ENCODE measurements at regions not wholly inside any gene's neighbourhood (a gene's known extent, or its start where the extent isn't known, plus 50 kb on each side); places are given as distances from the start of the nearest gene placed in this dataset.
"Not testable (repeated sequence)": the region's sequence is repeated elsewhere in the genome, so short reads cannot be mapped to it uniquely, and the experiment has no call there.

DNA sequence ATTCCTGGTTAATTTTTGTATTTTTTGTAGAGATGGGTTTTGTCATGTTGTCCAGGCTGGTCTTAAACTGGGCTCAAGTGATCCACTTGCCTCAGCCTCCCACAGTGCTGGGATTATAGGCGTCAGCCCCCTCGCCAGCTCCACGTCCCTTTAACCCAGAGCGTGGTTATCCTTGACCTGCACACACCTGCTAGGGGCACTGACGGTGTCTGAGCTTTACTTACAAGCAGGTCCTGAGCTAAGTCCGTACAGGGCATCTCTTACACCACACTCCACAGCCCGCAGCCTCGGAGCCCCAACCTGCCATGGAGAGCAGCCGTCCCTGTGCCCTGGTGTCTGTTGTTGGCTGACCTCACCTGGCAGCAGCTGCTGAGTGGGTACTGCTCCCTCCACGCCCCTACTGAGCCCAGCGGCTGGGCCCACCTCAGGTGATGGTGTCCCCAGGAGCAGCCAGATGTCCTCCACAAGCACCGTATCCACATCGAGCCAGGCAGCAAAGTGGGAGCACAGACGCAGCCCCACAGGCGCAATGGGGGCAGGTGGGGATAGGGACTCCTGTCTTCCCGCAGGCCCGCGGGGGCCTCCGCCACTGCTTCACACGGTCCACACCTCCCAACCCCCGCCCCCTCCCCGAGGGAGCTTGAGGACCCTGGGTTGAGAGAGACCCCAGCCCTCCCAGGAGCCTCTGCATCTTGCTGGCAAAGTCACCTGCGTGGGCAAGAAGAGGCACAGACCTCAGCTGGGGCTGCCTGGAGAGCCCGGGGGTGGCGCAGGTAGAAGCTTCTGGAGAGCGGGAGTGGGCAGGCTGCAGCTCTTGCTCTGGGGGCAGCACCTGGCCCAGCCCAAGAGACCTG is 325.4 kb upstream of the SFSWAP start:
- no peak overlapping the region for H3K9ac ChIP-seq (ENCODE audit: low read depth, low read length)
- no peaks in the 10 kb centered on the region; the same call in 1 of the 2 replicates for H3K4me1 ChIP-seq (ENCODE audit: insufficient read depth, low read length)
- H3K27me3 ChIP-seq (ENCODE audit: insufficient read depth, low read length): peaks cover 7% of the 10 kb centered on the region; the same call in 1 of the 2 replicates
- no peak overlapping the region for H3K4me3 ChIP-seq (ENCODE audit: low read length)
- H3K36me3 ChIP-seq (ENCODE audit: insufficient read depth, low read depth, low read length): no peaks in the 10 kb centered on the region
- no peaks in the 10 kb centered on the region for H3K9me3 ChIP-seq (ENCODE audit: insufficient read depth, low read depth, low read length)
- H3K27ac ChIP-seq (ENCODE audit: low read length): no peak overlapping the region

DNA sequence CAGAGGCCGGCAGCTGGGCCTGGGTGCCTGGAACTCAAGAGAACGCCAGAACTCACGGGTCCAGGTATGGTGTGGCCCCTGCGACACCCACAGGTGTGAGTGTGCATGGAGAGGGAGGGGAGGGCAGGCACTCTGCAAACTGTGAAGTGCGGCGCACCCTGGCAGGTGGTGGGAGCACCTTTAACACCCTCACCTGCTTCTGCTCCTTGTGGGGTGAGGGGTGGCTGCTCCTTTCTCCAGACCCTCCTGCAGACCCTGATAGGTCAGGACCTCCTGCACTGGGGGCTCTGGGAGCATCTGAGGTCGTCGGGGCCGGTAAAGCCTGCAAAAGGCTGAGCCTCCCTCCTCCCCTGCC is 324.7 kb upstream of the SFSWAP start:
- Histone ChIP-seq H3K9me3 (ENCODE audit: insufficient read depth, low read depth, low read length) (no peaks in the 10 kb centered on the region), H3K27me3 (ENCODE audit: insufficient read depth, low read length) (0 out of 2 replicates have a peak, but pooled peaks cover under 1% of the 10 kb centered on the region), H3K4me1 (ENCODE audit: insufficient read depth, low read length) (no peaks in the 10 kb centered on the region), H3K4me3 (ENCODE audit: low read length) (no peak overlapping the region), H3K36me3 (ENCODE audit: insufficient read depth, low read depth, low read length) (no peaks in the 10 kb centered on the region), H3K9ac (ENCODE audit: low read depth, low read length) (no peak overlapping the region), H3K27ac (ENCODE audit: low read length) (no peak overlapping the region)

DNA sequence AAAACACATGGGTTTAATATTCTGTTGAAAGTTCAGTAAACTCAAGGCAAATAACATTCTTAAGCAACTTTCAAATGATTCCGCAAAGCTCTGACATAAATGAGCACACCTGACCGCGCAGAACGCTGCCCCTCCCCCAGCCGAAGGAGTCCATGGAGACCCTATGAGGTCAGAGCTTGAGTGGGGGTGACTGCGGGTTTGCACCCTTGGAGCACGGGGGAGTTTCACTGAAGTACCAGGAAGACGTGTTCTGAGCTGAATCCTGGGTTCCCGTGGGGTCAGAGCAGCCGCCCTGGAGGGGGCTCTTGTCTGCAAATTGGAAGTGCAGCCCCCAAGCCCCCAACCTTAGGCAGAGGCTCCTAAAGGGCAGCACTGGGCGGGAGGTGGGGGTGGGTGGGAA is 324.1 kb upstream of the SFSWAP start:
- no peaks in the 10 kb centered on the region for H3K9me3 ChIP-seq (ENCODE audit: insufficient read depth, low read depth, low read length)

DNA sequence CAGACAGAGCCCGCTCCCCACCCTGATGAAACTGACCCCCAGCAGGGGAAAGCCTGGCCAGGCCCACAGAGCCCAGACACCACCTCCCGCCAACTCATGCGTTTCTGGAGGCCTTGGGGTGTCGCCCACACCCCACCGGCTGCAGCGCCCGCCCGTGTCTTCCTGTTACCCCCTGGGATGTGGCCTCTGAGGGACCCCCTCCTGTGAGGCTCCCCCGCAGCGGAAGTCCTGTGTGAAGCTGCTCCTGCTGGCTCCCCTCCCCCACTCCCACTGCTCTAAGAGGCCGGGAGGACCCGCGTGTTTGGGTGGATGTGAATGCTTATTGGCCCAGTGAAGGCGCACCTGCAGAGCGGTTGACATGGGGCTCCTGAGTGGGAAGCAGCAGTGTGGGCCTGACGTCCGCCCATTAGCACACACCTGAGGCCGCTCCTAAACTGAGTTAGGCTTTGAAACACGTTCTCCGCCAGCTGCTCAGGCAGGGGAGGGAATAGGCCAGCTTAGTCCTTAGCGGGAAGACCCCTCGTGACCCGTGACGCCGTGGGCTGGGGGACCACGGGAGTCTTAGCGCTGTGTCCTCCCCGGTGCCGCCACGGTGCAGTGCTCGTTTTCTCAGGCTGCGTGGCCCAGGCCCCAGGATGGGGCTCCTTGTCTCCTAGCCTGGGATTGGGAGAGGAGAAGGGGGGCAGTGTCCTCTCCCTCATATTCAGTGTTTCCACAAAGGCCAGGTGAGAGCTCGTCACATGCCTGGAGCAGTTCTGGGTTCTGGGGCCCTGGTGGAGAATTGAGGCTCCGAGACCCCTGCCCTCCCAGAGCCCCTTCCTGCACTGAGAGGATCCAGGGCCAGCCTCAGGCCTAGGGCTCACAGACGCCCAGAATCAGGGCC is 323.4 kb upstream of the SFSWAP start:
- Histone ChIP-seq H3K9me3 (ENCODE audit: insufficient read depth, low read depth, low read length) (no peaks in the 10 kb centered on the region), H3K36me3 (ENCODE audit: insufficient read depth, low read depth, low read length) (no peaks in the 10 kb centered on the region), H3K4me1 (ENCODE audit: insufficient read depth, low read length) (no peaks in the 10 kb centered on the region), H3K27ac (ENCODE audit: low read length) (no peak overlapping the region), H3K4me3 (ENCODE audit: low read length) (no peak overlapping the region), H3K27me3 (ENCODE audit: insufficient read depth, low read length) (no peaks in the 10 kb centered on the region), H3K9ac (ENCODE audit: low read depth, low read length) (no peak overlapping the region)

More for the DNA sequence above, 324.1 kb upstream of the SFSWAP start:
- no peaks in the 10 kb centered on the region for H3K4me1 ChIP-seq (ENCODE audit: insufficient read depth, low read length)
- H3K36me3 ChIP-seq (ENCODE audit: insufficient read depth, low read depth, low read length): no peaks in the 10 kb centered on the region
- no peak overlapping the region for H3K4me3 ChIP-seq (ENCODE audit: low read length)
- H3K27me3 ChIP-seq (ENCODE audit: insufficient read depth, low read length): no peaks in the 10 kb centered on the region
- no peak overlapping the region for H3K9ac ChIP-seq (ENCODE audit: low read depth, low read length)
- H3K27ac ChIP-seq (ENCODE audit: low read length): no peak overlapping the region

DNA sequence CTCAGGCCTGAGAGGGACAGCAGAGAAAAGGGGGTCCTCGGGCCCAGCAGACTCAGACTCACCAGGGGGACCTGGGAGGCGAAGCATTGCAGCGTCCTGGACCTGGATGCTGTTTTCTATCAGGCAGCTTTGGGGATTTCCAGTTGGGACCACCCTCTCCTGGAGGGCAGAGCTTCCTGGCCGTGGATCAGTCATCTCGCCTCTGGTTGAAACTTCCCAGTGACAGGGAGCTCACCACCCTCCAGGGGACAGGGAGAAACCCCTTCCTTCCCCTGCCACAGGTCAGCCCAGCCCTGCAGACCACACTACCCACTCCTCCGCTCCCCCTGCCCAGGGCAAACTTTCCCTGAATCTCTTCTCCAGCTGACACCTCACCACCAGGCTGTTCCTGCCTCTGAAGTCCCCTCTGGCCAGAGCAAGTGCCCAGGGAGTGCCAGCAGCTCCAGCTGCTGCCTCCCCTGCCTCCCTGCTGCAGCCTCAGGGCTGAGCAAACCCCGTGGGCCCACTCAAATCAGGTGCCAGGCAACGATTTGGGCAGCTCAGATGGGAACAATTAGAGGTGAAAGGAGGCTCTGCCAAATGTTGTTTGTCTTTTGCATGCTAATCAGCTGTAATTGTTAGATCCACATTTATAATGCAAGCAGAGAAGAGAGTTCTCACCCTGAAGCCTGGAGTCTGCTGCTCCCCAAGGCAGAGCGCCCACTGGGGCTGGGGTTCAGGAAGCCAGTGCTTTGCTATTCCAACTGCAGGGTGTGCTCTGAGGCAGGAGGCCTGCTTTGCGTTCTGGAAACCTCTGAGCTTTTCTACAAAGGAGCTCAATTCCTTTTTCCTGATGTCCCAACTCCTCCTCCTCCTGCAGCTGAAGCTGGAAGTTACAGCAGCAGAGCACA is 322.5 kb upstream of the SFSWAP start:
- H3K9ac ChIP-seq (ENCODE audit: low read depth, low read length): not testable (repeated sequence)

DNA sequence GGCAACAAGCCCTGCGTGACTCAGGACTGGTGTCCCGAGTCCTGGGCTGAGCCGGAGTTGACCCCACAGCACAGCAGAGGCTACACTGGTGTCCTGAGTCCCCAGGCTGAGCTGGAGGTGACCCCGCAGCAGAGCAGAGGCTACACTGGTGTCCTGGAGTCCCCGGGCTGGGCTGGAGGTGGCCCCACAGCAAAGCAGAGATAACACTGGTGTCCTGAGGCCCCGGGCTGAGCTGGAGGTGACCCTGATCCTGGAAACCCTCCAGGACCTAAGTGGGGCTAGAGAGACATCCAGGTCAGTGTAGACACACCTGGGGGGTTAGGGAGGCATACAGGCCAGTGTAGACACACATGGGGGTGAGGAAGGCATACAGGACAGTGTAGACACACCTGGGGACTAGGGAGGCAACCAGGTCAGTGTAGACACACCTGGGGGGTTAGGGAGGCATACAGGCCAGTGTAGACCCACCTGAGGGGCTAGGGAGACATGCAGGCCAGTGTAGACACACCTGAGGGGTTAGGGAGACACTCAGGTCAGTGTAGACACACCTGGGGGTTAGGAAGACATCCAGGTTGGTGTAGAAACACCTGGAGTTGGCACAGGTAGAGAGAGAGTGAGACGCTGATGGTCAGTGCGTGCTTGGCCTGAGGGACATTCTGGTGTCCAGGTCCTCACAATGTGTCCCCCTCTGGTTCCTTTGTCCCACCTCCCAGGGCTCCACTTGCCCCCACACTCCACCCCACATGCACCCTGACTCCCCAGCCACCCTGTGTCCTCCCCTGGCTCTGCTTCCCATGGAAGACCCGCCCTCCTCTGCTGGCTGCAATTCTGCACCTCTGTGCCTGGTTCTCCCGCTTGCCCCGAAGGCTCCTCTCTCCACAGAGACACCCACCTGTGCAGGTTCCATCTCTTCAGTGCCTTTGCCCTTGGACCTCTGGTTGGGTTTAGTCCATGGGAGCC is 321.6 kb upstream of the SFSWAP start:
- no peaks in the 10 kb centered on the region for H3K9me3 ChIP-seq (ENCODE audit: insufficient read depth, low read depth, low read length)
- H3K36me3 ChIP-seq (ENCODE audit: insufficient read depth, low read depth, low read length): no peaks in the 10 kb centered on the region
- H3K4me1 ChIP-seq (ENCODE audit: insufficient read depth, low read length): no peaks in the 10 kb centered on the region
- no peak overlapping the region for H3K4me3 ChIP-seq (ENCODE audit: low read length)
- no peak overlapping the region for H3K27ac ChIP-seq (ENCODE audit: low read length)
- no peak overlapping the region for H3K9ac ChIP-seq (ENCODE audit: low read depth, low read length)
- no peaks in the 10 kb centered on the region for H3K27me3 ChIP-seq (ENCODE audit: insufficient read depth, low read length)

More for the DNA sequence above, 322.5 kb upstream of the SFSWAP start:
- not testable (repeated sequence) for H3K4me1 ChIP-seq (ENCODE audit: insufficient read depth, low read length); H3K9me3 ChIP-seq (ENCODE audit: insufficient read depth, low read depth, low read length); H3K4me3 ChIP-seq (ENCODE audit: low read length); H3K27me3 ChIP-seq (ENCODE audit: insufficient read depth, low read length); H3K36me3 ChIP-seq (ENCODE audit: insufficient read depth, low read depth, low read length); H3K27ac ChIP-seq (ENCODE audit: low read length)

DNA sequence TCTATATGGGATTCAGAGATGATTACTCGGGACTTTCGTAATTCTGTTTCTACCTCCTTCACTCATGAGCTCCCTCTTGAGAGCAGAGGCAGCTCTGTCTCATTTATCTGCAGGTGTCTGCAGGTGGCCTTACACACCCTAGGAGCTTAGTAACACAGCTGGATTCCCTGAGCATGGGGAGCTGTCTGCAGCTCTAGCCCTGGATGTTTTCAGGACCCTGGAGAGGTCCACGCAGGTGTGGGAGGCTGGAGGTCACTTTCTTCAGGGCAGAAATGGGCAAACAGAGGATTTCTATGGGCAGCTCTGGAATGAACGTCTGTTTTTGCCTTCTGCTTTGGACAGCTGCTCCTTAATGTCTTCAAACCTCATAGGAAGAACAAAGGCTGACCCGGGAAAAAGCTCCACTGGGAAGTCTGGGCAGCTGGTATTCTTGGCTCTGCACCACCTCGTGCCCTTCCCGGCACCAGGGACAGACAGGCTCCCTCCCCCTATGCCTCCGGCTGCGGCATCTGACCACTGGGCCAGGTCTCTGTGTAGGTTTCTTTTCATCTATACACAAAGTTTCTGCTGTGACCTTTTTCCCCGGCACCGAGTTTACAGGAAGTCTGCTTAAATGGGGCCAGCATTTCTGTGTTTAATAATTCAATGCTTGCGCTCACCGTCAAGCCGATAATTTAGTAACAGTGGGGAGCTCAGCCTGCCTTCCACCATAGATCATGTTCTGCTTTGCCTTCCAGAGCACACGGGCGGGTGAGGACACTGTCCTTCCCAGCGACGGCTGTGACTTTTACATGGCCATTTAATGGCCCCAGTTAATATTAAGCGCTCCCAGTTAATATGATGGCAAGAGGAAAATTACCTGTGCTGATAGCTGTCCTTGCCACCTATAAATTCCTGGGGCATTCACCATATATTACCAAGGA is 320.2 kb upstream of the SFSWAP start:
- no peaks in the 10 kb centered on the region for H3K36me3 ChIP-seq (ENCODE audit: insufficient read depth, low read depth, low read length)
- H3K9me3 ChIP-seq (ENCODE audit: insufficient read depth, low read depth, low read length): peaks cover under 1% of the 10 kb centered on the region; the same call in 1 of the 2 replicates
- H3K27ac ChIP-seq (ENCODE audit: low read length): no peak overlapping the region
- H3K9ac ChIP-seq (ENCODE audit: low read depth, low read length): no peak overlapping the region
- H3K27me3 ChIP-seq (ENCODE audit: insufficient read depth, low read length): no peaks in the 10 kb centered on the region
- no peak overlapping the region for H3K4me3 ChIP-seq (ENCODE audit: low read length)
- H3K4me1 ChIP-seq (ENCODE audit: insufficient read depth, low read length): no peaks in the 10 kb centered on the region

DNA sequence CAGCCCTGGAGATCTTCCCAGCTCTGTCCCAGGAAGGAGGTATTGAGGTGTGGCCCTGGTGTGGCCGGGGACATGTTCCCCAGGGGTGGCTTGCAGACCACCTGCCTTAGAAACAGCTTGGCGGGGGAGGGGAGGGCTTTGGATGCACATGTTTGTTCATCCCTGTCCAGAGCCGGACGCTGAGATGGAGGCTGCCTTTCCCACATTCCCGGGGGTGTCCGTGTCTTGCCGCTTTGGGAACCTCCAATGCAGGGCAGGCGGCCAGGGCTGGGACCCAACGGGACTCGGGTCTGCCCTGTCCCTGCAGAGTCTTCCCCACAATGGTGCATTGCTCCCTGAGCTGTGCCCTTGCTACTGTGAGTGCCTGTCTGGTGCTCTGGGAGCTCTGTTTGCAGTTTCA is 319.5 kb upstream of the SFSWAP start:
- H3K27ac ChIP-seq (ENCODE audit: low read length): no peak overlapping the region
- H3K36me3 ChIP-seq (ENCODE audit: insufficient read depth, low read depth, low read length): no peaks in the 10 kb centered on the region
- no peaks in the 10 kb centered on the region for H3K27me3 ChIP-seq (ENCODE audit: insufficient read depth, low read length)
- peaks cover 8% of the 10 kb centered on the region for H3K9me3 ChIP-seq (ENCODE audit: insufficient read depth, low read depth, low read length)
- H3K4me1 ChIP-seq (ENCODE audit: insufficient read depth, low read length): no peaks in the 10 kb centered on the region
- H3K9ac ChIP-seq (ENCODE audit: low read depth, low read length): no peak overlapping the region
- no peak overlapping the region for H3K4me3 ChIP-seq (ENCODE audit: low read length)

DNA sequence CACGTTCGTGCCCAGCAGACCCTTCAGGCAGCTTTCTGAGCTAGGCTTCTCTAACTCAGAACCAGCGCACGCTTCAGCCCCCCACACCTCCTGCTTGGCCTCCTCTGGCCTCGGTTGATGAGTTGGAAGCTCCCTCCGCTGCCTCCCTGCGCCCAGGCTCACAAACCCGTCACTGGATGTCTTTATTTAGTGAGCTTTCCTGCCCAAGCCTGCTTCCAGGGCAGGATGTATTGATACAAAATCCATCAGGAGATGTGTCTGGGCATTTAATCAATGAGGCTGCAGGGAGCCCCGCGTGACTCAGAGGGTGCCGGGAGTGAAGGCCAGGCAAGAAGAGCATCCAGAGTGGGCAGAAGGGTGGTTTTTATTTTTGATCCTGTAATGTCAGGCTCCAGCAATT is 316.1 kb upstream of the SFSWAP start:
- not testable (repeated sequence) for H3K9ac ChIP-seq (ENCODE audit: low read depth, low read length); H3K27ac ChIP-seq (ENCODE audit: low read length); H3K36me3 ChIP-seq (ENCODE audit: insufficient read depth, low read depth, low read length); H3K4me3 ChIP-seq (ENCODE audit: low read length); H3K4me1 ChIP-seq (ENCODE audit: insufficient read depth, low read length); H3K27me3 ChIP-seq (ENCODE audit: insufficient read depth, low read length)
- peaks cover 39% of the 10 kb centered on the region for H3K9me3 ChIP-seq (ENCODE audit: insufficient read depth, low read depth, low read length)

DNA sequence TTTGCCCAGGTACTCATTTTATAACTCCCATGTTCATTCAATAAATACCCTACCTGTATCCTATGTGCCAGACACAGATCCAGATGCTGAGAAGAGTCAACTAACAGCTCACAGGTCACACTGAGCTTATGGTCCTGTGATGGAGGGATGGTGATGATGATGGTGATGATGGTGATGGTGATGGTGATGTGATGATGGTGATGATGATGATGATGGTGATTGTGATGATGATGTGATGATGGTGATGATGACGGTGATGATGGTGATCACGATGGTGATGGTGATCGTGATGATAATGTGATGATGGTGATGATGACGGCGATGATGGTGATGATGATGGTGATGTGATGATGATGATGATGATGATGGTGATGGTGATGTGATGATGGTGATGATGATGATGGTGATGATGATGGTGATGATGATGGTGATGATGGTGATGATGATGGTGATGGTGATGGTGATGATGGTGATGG is 315.6 kb upstream of the SFSWAP start:
- H3K9ac ChIP-seq (ENCODE audit: low read depth, low read length); H3K4me1 ChIP-seq (ENCODE audit: insufficient read depth, low read length): not testable (repeated sequence)

More for the DNA sequence above, 315.6 kb upstream of the SFSWAP start:
- peaks cover 39% of the 10 kb centered on the region for H3K9me3 ChIP-seq (ENCODE audit: insufficient read depth, low read depth, low read length)
- not testable (repeated sequence) for H3K27me3 ChIP-seq (ENCODE audit: insufficient read depth, low read length); H3K36me3 ChIP-seq (ENCODE audit: insufficient read depth, low read depth, low read length); H3K4me3 ChIP-seq (ENCODE audit: low read length); H3K27ac ChIP-seq (ENCODE audit: low read length)

All from iPS-20b (cell line).